ENCODE measurements at regions not wholly inside any gene's neighbourhood (a gene's known extent, or its start where the extent isn't known, plus 50 kb on each side); places are given as distances from the start of the nearest gene placed in this dataset.

DNA sequence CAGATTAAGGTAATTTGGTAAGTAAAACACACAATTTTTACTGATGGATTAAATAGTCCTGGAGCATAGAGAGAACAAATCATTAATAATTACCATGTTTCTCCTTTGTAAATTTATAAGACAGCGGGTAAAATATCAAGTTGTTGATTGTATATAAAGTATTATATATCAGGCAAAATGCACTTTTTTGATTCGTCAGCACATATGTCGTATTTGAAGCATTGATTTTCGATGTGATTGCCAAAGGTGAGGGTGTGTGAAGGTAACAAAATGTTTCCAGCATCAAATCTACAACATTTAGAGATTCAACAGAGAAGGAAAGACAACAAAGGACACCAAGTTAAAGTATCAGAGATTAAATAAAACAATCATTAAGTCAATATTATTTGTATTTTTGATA is 1437.8 kb upstream of the ADGRL3 start:
- TF ChIP-seq POLR2A (IDR thresholded peaks at IDR 0.05; ENCODE audit: low read length), result no peak
- no peak for TF ChIP-seq GATA1 (IDR thresholded peaks at IDR 0.05; ENCODE audit: low read depth, low read length)

All from erythroblast (primary cell).